HL-60 (cell line): ENCODE measurements at regions not wholly inside any gene's neighbourhood (a gene's known extent, or its start where the extent isn't known, plus 50 kb on each side); places are given as distances from the start of the nearest gene placed in this dataset.
"Not testable (repeated sequence)": the region's sequence is repeated elsewhere in the genome, so short reads cannot be mapped to it uniquely, and the experiment has no call there.

Source experiments
- GABPA ChIP-seq: IDR thresholded peaks from 2 replicates; pipeline ENCODE4 v1.6.1; 2012; ENCODE audit warnings: low read depth
- POLR2AphosphoS5 ChIP-seq: IDR thresholded peaks from 2 replicates; pipeline ENCODE4 v1.6.1; 2012; ENCODE audit warnings: low read depth
- SPI1 ChIP-seq: IDR thresholded peaks from 2 replicates; pipeline ENCODE4 v1.6.1; 2012; ENCODE audit warnings: low read depth, mild to moderate bottlenecking, borderline replicate concordance
- TF ChIP-seq, protein P1 (sequence below): IDR thresholded peaks from one replicate; pipeline ENCODE4 v1.5.1; 2011; ENCODE audit warnings: low read length, control low read depth, inconsistent platforms; ENCODE audit not compliant: insufficient read depth
- TF ChIP-seq, protein P2 (sequence below): IDR thresholded peaks from 2 replicates; pipeline ENCODE4 v1.6.1; 2012; ENCODE audit warnings: low read depth; ENCODE audit not compliant: insufficient replicate concordance

DNA sequence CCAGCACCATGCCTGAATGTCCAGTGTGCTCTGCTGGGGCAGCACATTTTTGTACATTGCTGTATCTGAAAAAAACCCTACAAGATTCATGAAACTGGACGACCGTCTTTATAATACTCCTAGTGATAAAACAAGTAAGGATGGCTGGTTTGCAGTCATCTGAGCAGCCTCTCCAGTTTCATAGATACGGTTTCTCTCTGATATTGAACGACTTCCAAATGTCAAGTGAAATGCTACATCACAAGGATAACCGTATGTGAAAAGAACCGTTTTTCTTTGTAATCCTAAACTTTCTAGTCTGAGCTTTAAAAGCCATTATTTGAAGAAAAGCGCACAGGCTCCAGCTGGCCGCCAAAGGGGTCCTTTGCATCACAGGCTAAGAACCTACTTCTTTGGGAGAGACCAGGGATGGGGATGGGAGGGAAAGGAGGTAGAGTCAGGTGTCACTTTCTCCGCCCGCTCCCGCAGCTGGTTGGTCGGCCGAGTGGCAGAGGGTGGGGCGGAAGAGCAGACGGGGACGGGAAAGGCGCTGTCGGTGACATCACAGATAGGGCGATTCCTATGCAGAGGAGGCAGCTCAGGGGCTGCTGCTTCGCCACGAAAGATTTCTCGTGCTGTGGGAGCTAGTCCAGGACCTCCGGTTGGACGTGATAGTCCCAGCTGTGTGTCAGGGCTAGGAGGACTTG, 180.4 kb upstream of the NOTCH2NLA start:
- TF ChIP-seq, protein P1, sequence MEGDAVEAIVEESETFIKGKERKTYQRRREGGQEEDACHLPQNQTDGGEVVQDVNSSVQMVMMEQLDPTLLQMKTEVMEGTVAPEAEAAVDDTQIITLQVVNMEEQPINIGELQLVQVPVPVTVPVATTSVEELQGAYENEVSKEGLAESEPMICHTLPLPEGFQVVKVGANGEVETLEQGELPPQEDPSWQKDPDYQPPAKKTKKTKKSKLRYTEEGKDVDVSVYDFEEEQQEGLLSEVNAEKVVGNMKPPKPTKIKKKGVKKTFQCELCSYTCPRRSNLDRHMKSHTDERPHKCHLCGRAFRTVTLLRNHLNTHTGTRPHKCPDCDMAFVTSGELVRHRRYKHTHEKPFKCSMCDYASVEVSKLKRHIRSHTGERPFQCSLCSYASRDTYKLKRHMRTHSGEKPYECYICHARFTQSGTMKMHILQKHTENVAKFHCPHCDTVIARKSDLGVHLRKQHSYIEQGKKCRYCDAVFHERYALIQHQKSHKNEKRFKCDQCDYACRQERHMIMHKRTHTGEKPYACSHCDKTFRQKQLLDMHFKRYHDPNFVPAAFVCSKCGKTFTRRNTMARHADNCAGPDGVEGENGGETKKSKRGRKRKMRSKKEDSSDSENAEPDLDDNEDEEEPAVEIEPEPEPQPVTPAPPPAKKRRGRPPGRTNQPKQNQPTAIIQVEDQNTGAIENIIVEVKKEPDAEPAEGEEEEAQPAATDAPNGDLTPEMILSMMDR = not testable (repeated sequence)
- not testable (repeated sequence) for TF ChIP-seq POLR2AphosphoS5, GABPA, SPI1
- TF ChIP-seq, protein P2, sequence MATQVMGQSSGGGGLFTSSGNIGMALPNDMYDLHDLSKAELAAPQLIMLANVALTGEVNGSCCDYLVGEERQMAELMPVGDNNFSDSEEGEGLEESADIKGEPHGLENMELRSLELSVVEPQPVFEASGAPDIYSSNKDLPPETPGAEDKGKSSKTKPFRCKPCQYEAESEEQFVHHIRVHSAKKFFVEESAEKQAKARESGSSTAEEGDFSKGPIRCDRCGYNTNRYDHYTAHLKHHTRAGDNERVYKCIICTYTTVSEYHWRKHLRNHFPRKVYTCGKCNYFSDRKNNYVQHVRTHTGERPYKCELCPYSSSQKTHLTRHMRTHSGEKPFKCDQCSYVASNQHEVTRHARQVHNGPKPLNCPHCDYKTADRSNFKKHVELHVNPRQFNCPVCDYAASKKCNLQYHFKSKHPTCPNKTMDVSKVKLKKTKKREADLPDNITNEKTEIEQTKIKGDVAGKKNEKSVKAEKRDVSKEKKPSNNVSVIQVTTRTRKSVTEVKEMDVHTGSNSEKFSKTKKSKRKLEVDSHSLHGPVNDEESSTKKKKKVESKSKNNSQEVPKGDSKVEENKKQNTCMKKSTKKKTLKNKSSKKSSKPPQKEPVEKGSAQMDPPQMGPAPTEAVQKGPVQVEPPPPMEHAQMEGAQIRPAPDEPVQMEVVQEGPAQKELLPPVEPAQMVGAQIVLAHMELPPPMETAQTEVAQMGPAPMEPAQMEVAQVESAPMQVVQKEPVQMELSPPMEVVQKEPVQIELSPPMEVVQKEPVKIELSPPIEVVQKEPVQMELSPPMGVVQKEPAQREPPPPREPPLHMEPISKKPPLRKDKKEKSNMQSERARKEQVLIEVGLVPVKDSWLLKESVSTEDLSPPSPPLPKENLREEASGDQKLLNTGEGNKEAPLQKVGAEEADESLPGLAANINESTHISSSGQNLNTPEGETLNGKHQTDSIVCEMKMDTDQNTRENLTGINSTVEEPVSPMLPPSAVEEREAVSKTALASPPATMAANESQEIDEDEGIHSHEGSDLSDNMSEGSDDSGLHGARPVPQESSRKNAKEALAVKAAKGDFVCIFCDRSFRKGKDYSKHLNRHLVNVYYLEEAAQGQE = not testable (repeated sequence)
